ENCODE measurements at regions not wholly inside any gene's neighbourhood (a gene's known extent, or its start where the extent isn't known, plus 50 kb on each side); places are given as distances from the start of the nearest gene placed in this dataset.

GRCh38 chr1:59150577-59151386, 146.1 kb upstream of the FGGY start (continued):
- no peak for TF ChIP-seq PRDM10 (IDR thresholded peaks at IDR 0.05; ENCODE audit: partially characterized antibody)
- no peak for TF ChIP-seq EHMT2 (IDR thresholded peaks at IDR 0.05)
- TF ChIP-seq EWSR1 (IDR thresholded peaks at IDR 0.05; ENCODE audit: borderline replicate concordance, low read depth, partially characterized antibody): no peak
- TF ChIP-seq CTBP1 (IDR thresholded peaks at IDR 0.05; ENCODE audit: borderline replicate concordance): 0 out of 2 replicates have a peak, but pooled peaks have one; percentile 20
- peak; percentile 42; the same call in 1 of the 2 replicates for TF ChIP-seq BACH1 (tag; IDR thresholded peaks at IDR 0.05)
- TF ChIP-seq FOSL1 (tag; conservative IDR thresholded peaks at IDR 0.05): peak; percentile 69
- no peak for TF ChIP-seq DDX20 (tag; IDR thresholded peaks at IDR 0.05; ENCODE audit: low read depth)
- TF ChIP-seq HDAC8 (tag; IDR thresholded peaks at IDR 0.05): no peak
- TF ChIP-seq, protein P1, sequence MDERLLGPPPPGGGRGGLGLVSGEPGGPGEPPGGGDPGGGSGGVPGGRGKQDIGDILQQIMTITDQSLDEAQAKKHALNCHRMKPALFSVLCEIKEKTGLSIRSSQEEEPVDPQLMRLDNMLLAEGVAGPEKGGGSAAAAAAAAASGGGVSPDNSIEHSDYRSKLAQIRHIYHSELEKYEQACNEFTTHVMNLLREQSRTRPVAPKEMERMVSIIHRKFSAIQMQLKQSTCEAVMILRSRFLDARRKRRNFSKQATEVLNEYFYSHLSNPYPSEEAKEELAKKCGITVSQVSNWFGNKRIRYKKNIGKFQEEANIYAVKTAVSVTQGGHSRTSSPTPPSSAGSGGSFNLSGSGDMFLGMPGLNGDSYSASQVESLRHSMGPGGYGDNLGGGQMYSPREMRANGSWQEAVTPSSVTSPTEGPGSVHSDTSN (CRISPR knock-in tag; IDR thresholded peaks at IDR 0.05; ENCODE audit: low read depth): no peak
- TF ChIP-seq, protein P1 (tag; conservative IDR thresholded peaks at IDR 0.05; ENCODE audit: low read depth): 0 out of 2 replicates have a peak, but pooled peaks have one; percentile 23
- TF ChIP-seq TBP (optimal IDR thresholded peaks at IDR 0.05; ENCODE audit: low read depth, low read length): no peak
- TF ChIP-seq, protein P2, sequence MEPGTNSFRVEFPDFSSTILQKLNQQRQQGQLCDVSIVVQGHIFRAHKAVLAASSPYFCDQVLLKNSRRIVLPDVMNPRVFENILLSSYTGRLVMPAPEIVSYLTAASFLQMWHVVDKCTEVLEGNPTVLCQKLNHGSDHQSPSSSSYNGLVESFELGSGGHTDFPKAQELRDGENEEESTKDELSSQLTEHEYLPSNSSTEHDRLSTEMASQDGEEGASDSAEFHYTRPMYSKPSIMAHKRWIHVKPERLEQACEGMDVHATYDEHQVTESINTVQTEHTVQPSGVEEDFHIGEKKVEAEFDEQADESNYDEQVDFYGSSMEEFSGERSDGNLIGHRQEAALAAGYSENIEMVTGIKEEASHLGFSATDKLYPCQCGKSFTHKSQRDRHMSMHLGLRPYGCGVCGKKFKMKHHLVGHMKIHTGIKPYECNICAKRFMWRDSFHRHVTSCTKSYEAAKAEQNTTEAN (CRISPR knock-in tag; IDR thresholded peaks at IDR 0.05): no peak
- TF ChIP-seq C11orf30 (IDR thresholded peaks at IDR 0.05; ENCODE audit: low read depth): peak; percentile 34; the same call in 1 of the 2 replicates
- TF ChIP-seq VEZF1 (CRISPR knock-in tag; IDR thresholded peaks at IDR 0.05): peak; percentile 72
- peak; percentile 32 for TF ChIP-seq RBBP5 (IDR thresholded peaks at IDR 0.05; ENCODE audit: borderline replicate concordance, insufficient read depth, low read length, poor library complexity, severe bottlenecking)
- peak; percentile 48; the same call in 1 of the 2 replicates for TF ChIP-seq ZNF239 (CRISPR knock-in tag; IDR thresholded peaks at IDR 0.05)
- TF ChIP-seq JUN (IDR thresholded peaks at IDR 0.05; ENCODE audit: borderline replicate concordance, low read depth, low read length): peak; percentile 57; the same call in 1 of the 2 replicates
- TF ChIP-seq JUN (CRISPR knock-in tag; IDR thresholded peaks at IDR 0.05; ENCODE audit: borderline replicate concordance): no peak
